ENCODE measurements at regions not wholly inside any gene's neighbourhood (a gene's known extent, or its start where the extent isn't known, plus 50 kb on each side); places are given as distances from the start of the nearest gene placed in this dataset.

- H3K4me1 ChIP-seq (ENCODE audit: control insufficient read depth, insufficient read depth, low read length): no peaks in the 10 kb centered on the region
- no peaks in the 10 kb centered on the region for H3K27me3 ChIP-seq (ENCODE audit: control insufficient read depth, insufficient read depth, low read length)
- no CpG with 5 or more reads among the region's 3 CpGs for WGBS, 2 experiments (ENCODE audit: extremely low coverage in 2 of 2, insufficient read length in 1 of 2)
- no TSS peak for BruUV-seq (replicated peaks)
- TF ChIP-seq POLR2A (IDR thresholded peaks at IDR 0.05; ENCODE audit: low read depth, low read length) (no peak), CHD1 (IDR thresholded peaks at IDR 0.05; ENCODE audit: low read depth, low read length) (no peak), MAFK (IDR thresholded peaks at IDR 0.05; ENCODE audit: low read depth, low read length) (no peak), CEBPB (IDR thresholded peaks at IDR 0.05; ENCODE audit: low read depth, low read length) (no peak), RAD21 (IDR thresholded peaks at IDR 0.05; ENCODE audit: low read length) (no peak)
- TF ChIP-seq, protein P1, sequence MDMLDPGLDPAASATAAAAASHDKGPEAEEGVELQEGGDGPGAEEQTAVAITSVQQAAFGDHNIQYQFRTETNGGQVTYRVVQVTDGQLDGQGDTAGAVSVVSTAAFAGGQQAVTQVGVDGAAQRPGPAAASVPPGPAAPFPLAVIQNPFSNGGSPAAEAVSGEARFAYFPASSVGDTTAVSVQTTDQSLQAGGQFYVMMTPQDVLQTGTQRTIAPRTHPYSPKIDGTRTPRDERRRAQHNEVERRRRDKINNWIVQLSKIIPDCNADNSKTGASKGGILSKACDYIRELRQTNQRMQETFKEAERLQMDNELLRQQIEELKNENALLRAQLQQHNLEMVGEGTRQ (IDR thresholded peaks at IDR 0.05; ENCODE audit: low read depth, low read length): no peak
- TF ChIP-seq, protein P2, sequence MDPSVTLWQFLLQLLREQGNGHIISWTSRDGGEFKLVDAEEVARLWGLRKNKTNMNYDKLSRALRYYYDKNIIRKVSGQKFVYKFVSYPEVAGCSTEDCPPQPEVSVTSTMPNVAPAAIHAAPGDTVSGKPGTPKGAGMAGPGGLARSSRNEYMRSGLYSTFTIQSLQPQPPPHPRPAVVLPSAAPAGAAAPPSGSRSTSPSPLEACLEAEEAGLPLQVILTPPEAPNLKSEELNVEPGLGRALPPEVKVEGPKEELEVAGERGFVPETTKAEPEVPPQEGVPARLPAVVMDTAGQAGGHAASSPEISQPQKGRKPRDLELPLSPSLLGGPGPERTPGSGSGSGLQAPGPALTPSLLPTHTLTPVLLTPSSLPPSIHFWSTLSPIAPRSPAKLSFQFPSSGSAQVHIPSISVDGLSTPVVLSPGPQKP (IDR thresholded peaks at IDR 0.05; ENCODE audit: borderline replicate concordance, low read depth, low read length): no peak
- ChIA-PET CTCF (no interaction called here), POLR2A (ENCODE audit: unreplicated experiment) (no interaction called here)
- no peak overlapping the region for H3K9ac ChIP-seq (ENCODE audit: low read depth, low read length)
- H2AK5ac ChIP-seq (ENCODE audit: low read depth, low read length): no peak overlapping the region
- no peaks in the 10 kb centered on the region for H3K36me3 ChIP-seq (ENCODE audit: control insufficient read depth, insufficient read depth, low read length)
- H4K20me1 ChIP-seq (ENCODE audit: insufficient read depth, low read length): no peaks in the 10 kb centered on the region
- ATAC-seq (ENCODE audit: low read depth) (no peak), DNase-seq (no peak)
- no peak overlapping the region for H4K5ac ChIP-seq (ENCODE audit: low read depth, low read length)
- H3K27ac ChIP-seq (ENCODE audit: insufficient read depth, low read length): no peak overlapping the region
- no peaks in the 10 kb centered on the region for H3K79me1 ChIP-seq (ENCODE audit: low read depth in 1 of 2, low read length in 2 of 2)
- no peak overlapping the region for H2BK15ac ChIP-seq (ENCODE audit: low read depth, low read length)
- H3K23ac ChIP-seq (ENCODE audit: low read depth, low read length): no peak overlapping the region
- no peak overlapping the region for H2BK20ac ChIP-seq (ENCODE audit: low read depth, low read length)
- no peak overlapping the region for H2BK5ac ChIP-seq (ENCODE audit: low read depth, low read length, poor library complexity, severe bottlenecking)
- H2AK9ac ChIP-seq (replicated peaks; ENCODE audit: low read depth, low read length, poor library complexity): no peak overlapping the region
- H3K4ac ChIP-seq (ENCODE audit: low read depth, low read length): no peak overlapping the region
- no peak overlapping the region for H3K4me2 ChIP-seq (ENCODE audit: low read depth, low read length)
- intact Hi-C loops (cut with micrococcal nuclease) (loop anchor here (10.0 kb wide), 1 partner anchor 48 kb away; no protein-coding TSS in a partner anchor), in situ Hi-C loops (cut with MboI; ENCODE audit: low sequenced_read_pairs) (no loop called here), dilution Hi-C loops (cut with HindIII; ENCODE audit: low sequenced_read_pairs, unreplicated experiment) (no loop called here)
- no peak overlapping the region for H3K14ac ChIP-seq (replicated peaks; ENCODE audit: low read depth, low read length)
- H3K56ac ChIP-seq (ENCODE audit: extremely low read depth, insufficient read depth, low read length): no peak overlapping the region
- H2AFZ ChIP-seq (replicated peaks; ENCODE audit: low read length, poor library complexity): no peak overlapping the region
- no peaks in the 10 kb centered on the region for H3K9me1 ChIP-seq (ENCODE audit: insufficient read depth, low read length)
- no peak overlapping the region for H3K4me3 ChIP-seq (ENCODE audit: insufficient read depth, low read depth, low read length)
- no peak overlapping the region for H2BK120ac ChIP-seq (ENCODE audit: low read depth, low read length)
- H4K8ac ChIP-seq (ENCODE audit: low read depth in 2 of 2, low read length in 2 of 2): no peak overlapping the region
- peaks cover 10% of the 10 kb centered on the region for H3K9me3 ChIP-seq (ENCODE audit: control insufficient read depth, insufficient read depth, low read length)
- H4K91ac ChIP-seq (ENCODE audit: insufficient read depth, low read depth, low read length): no peak overlapping the region
- H3K18ac ChIP-seq (ENCODE audit: low read depth, low read length): no peak overlapping the region
Measured at GRCh38 chr15:46996359-46996758, 720.9 kb upstream of the SEMA6D start.

Data from IMR-90 (cell line).